ENCODE measurements at regions not wholly inside any gene's neighbourhood (a gene's known extent, or its start where the extent isn't known, plus 50 kb on each side); places are given as distances from the start of the nearest gene placed in this dataset.

DNA sequence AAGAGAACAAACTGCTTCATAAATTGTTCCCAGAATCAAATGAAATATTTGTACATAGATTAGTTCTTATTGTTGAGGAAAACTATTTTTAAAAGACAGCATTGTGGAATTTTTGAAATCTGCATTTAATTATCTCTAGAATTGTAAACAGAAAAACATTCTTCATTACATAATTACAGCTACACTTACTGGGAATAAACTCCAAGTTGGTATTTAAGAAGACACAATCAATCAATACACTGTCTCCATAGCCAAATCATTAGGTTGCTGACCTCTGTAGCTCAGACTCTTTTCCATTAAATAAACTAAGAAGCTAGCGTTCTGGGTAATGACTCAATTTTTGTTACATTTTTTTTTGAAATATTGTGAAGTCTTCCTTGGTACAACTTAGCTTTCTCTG, 70.2 kb upstream of the PIEZO2 start:
- no peak for ATAC-seq

GRCh38 chr18:11215216-11215615, 65.8 kb upstream of the PIEZO2 start:
- Histone ChIP-seq H3K27me3 (no peaks in the 10 kb centered on the region), H3K36me3 (no peaks in the 10 kb centered on the region), H3K27ac (no peak overlapping the region), H3K9me3 (no peaks in the 10 kb centered on the region), H3K4me3 (no peak overlapping the region), H3K4me1 (peaks cover 0 to 6% of the 10 kb centered on the region in 2 donors)
- no peak for DNase-seq
- no peak for ATAC-seq
- TF ChIP-seq, protein P1, sequence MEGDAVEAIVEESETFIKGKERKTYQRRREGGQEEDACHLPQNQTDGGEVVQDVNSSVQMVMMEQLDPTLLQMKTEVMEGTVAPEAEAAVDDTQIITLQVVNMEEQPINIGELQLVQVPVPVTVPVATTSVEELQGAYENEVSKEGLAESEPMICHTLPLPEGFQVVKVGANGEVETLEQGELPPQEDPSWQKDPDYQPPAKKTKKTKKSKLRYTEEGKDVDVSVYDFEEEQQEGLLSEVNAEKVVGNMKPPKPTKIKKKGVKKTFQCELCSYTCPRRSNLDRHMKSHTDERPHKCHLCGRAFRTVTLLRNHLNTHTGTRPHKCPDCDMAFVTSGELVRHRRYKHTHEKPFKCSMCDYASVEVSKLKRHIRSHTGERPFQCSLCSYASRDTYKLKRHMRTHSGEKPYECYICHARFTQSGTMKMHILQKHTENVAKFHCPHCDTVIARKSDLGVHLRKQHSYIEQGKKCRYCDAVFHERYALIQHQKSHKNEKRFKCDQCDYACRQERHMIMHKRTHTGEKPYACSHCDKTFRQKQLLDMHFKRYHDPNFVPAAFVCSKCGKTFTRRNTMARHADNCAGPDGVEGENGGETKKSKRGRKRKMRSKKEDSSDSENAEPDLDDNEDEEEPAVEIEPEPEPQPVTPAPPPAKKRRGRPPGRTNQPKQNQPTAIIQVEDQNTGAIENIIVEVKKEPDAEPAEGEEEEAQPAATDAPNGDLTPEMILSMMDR (IDR thresholded peaks at IDR 0.05 in 4 of 5, conservative IDR thresholded peaks at IDR 0.05 in 1 of 5) = no peak
- TF ChIP-seq POLR2A (IDR thresholded peaks at IDR 0.05) = no peak
- in situ Hi-C loops (cut with MboI; ENCODE audit: low sequenced_read_pairs in 4 of 4) = no loop called here
- intact Hi-C loops (cut with DNase I; ENCODE audit: low total_unique reads) = no loop called here

More for the DNA sequence above, 70.2 kb upstream of the PIEZO2 start:
- no peak overlapping the region for H3K4me3 ChIP-seq
- H3K36me3 ChIP-seq = no peaks in the 10 kb centered on the region
- no peak for DNase-seq
- no peaks in the 10 kb centered on the region for H3K9me3 ChIP-seq
- in situ Hi-C loops (cut with MboI; ENCODE audit: low sequenced_read_pairs in 4 of 4) (no loop called here), intact Hi-C loops (cut with DNase I; ENCODE audit: low total_unique reads) (no loop called here)
- no peak overlapping the region for H3K27ac ChIP-seq
- TF ChIP-seq POLR2A (IDR thresholded peaks at IDR 0.05) = no peak
- TF ChIP-seq, protein P1 (IDR thresholded peaks at IDR 0.05 in 4 of 5, conservative IDR thresholded peaks at IDR 0.05 in 1 of 5) = no peak
- no peaks in the 10 kb centered on the region for H3K27me3 ChIP-seq
- H3K4me1 ChIP-seq = peaks cover 0 to 6% of the 10 kb centered on the region in 2 donors

- H3K36me3 ChIP-seq = no peaks in the 10 kb centered on the region
- intact Hi-C loops (cut with DNase I; ENCODE audit: low total_unique reads) = no loop called here
- H3K27ac ChIP-seq = no peak overlapping the region
- H3K4me3 ChIP-seq = no peak overlapping the region
- no peaks in the 10 kb centered on the region for H3K27me3 ChIP-seq
- no peak for DNase-seq
- in situ Hi-C loops (cut with MboI; ENCODE audit: low sequenced_read_pairs in 4 of 4) = no loop called here
- H3K4me1 ChIP-seq = peaks cover 0 to 4% of the 10 kb centered on the region in 2 donors
- H3K9me3 ChIP-seq = no peaks in the 10 kb centered on the region
- TF ChIP-seq POLR2A (IDR thresholded peaks at IDR 0.05) = no peak
- TF ChIP-seq, protein P1 (IDR thresholded peaks at IDR 0.05 in 4 of 5, conservative IDR thresholded peaks at IDR 0.05 in 1 of 5) = no peak
- no peak for ATAC-seq
Measured at GRCh38 chr18:11204020-11204419, 54.7 kb upstream of the PIEZO2 start.

DNA sequence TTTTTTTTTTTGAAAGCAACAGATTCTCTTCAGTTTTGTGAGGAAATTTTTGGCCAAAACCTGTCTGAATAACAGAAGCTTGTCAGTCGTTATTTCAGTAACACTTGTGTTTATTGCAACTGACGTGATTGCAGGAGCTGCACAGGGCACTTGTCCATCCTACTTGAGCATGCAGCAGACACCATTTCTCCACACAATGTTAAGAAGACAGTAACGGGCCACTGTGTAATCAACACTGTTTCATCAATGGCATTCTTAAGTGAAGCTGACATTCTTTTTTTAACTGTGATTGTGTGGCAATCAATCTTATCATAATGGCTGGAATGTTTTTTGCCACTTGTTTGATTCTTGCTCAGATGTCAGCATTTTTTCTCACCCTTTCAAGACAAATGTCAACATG, 50.1 kb upstream of the PIEZO2 start:
- no peak for TF ChIP-seq POLR2A (IDR thresholded peaks at IDR 0.05)
- TF ChIP-seq, protein P1 (IDR thresholded peaks at IDR 0.05 in 4 of 5, conservative IDR thresholded peaks at IDR 0.05 in 1 of 5) = no peak
- peaks cover 0 to 4% of the 10 kb centered on the region in 2 donors for H3K4me1 ChIP-seq
- no peaks in the 10 kb centered on the region for H3K27me3 ChIP-seq
- in situ Hi-C loops (cut with MboI; ENCODE audit: low sequenced_read_pairs in 4 of 4) (loop anchor here in 1 of 4 donors (25.0 kb wide), 1 partner anchor 663 kb away; the partner anchor contains the start of gene CHMP1B), intact Hi-C loops (cut with DNase I; ENCODE audit: low total_unique reads) (no loop called here)
- no peak overlapping the region for H3K27ac ChIP-seq
- H3K4me3 ChIP-seq = no peak overlapping the region
- ATAC-seq (no peak), DNase-seq (no peak)
- no peaks in the 10 kb centered on the region for H3K36me3 ChIP-seq
- no peaks in the 10 kb centered on the region for H3K9me3 ChIP-seq

Data from gastrocnemius medialis (tissue), 4 donors.